GM21723 (cell line): ENCODE measurements at regions not wholly inside any gene's neighbourhood (a gene's known extent, or its start where the extent isn't known, plus 50 kb on each side); places are given as distances from the start of the nearest gene placed in this dataset.

Experiments
- ATAC-seq: cut with Tn5 transposase; IDR thresholded peaks from one replicate; pipeline ENCODE4 v1.9.1; 2021; ENCODE audit warnings: mild to moderate bottlenecking, moderate library complexity; ENCODE audit not compliant: unreplicated experiment

GRCh38 chr2:145736871-145737270 lies 1217.0 kb upstream of the ZEB2 start:
- no peak for ATAC-seq

GRCh38 chr2:145731467-145731866 lies 1211.5 kb upstream of the ZEB2 start:
- no peak for ATAC-seq

- no peak for ATAC-seq
These were observed 1210.3 kb upstream of the ZEB2 start for GRCh38 chr2:145729993-145730770.

DNA sequence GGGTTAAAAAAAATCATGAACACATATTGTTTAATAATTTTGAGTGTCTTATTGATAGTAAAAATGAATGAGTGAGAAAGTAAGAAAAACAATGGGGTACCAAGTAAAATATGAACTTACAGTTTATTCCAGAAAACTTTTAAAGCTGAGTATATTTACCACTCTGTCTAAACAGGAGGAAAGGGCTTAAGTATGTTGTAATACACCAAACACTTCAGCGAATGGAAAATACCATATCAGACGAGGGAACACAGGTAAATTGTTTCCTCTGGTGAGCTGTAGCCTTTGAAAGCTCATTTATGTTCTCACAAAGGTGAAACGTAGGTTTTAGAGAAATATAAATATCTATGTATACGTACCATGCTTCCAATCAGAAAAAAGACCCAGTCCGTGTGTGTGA lies 1209.6 kb upstream of the ZEB2 start:
- ATAC-seq: no peak

DNA sequence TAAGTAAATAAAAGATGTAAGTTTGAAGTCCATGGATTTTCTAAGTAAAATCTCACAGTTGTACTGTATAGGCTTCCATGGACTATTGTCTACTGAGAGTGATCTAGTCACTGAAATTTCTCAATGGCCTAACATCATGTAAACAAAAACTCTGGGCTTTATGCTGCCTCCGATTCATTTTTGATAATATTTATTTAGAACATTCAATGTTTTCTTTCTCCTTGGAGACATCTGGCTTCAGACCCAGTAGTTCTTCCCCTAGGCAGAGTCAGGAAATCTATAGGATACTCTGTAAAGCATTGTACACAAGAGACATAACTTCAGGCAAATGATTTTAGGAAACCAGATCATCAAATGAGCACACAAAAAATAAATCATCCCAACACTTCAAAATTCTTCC lies 1208.6 kb upstream of the ZEB2 start:
- no peak for ATAC-seq

- ATAC-seq: no peak
These were observed 1206.0 kb upstream of the ZEB2 start for GRCh38 chr2:145725876-145726275.

DNA sequence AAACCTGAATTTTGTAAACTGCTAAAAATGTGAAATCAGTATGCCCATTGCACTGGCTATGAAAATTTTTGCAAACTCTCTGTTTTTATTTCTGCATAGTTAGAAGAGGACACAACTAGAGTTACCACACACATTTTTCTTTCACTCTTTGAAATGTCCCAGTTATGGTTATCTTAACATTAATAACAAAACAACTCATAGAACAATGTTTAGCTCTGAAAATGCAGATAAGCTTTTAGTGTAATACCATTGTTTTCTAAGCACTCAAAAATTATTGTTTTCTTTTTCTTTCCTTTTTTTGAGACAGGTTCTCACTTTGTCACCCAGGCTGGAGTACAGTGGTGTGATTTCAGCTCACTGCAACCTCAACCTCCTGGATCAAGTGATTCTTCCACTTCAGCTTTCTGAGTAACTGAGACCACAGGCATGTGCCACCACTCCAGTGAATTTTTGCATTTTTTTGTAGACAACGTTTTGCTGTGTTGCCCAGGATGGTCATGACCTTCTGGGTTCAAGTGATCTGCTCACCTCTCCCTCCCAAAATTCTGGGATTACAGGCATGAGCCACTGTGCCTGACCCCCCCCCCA lies 1204.5 kb upstream of the ZEB2 start:
- no peak for ATAC-seq

- ATAC-seq: no peak
These were observed 1204.0 kb upstream of the ZEB2 start for GRCh38 chr2:145723872-145724271.

- no peak for ATAC-seq
These were observed 1201.8 kb upstream of the ZEB2 start for GRCh38 chr2:145721681-145722080.

DNA sequence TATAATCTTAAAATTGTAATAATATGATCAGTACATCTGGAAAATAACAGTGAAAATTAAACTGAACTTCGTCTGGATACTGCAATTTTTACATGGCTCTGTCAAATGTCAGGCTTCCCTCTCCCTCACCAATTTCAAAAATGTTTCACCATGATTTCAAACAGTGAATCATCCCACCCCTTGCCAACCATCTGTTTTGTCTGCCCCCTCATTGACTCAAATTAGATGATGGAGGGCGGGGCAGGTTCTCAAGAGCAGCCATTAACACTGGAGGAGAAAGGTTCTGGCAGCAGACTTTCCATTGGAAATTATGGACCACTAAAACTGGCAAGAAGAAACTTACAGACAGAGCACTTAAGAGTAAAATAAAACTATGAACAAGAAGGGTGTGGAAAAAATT lies 1195.7 kb upstream of the ZEB2 start:
- no peak for ATAC-seq

DNA sequence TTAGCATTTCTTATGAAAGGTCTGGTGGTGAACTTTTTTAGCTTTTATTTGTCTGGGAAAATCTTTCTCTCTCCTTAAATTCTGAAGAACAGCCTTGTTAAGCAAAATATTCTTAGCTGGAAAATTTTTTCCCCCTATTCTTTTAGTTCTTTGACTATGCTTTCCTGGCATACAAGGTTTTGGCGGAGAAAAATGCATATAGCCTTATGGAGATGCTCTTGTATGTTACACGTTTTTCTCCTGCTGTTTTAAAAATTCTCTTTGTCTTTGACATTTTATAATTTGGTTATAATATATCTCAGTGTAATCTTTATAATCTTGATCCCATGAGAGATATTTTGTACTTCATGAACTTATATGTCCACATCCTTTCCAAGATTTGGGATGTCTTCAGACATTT lies 1190.4 kb upstream of the ZEB2 start:
- no peak for ATAC-seq

DNA sequence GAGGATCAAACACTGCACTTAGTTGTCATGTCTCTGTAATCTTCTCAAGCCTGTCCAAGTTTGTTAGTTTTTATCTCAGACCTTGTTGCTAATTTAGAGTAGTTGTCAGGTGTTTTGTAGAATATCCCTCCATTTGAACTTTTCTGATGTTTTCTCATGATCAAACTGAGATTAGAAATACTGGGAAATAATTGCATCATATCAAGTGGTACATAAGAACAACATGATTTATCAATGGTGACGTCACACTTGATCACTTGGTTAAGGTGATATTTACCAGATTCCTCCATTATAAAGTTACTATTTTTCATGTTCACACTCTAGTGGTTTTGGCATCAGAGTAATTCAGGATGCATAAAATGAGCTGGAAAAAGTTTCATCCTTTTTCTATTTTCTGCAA lies 1182.4 kb upstream of the ZEB2 start:
- ATAC-seq: no peak

- ATAC-seq: peak; percentile 61
These were observed 1173.1 kb upstream of the ZEB2 start for GRCh38 chr2:145692971-145693478.

GRCh38 chr2:145691659-145692058 lies 1171.7 kb upstream of the ZEB2 start:
- ATAC-seq: no peak

- ATAC-seq: no peak
These were observed 1170.4 kb upstream of the ZEB2 start for GRCh38 chr2:145690183-145690778.

- ATAC-seq: no peak
These were observed 1169.4 kb upstream of the ZEB2 start for GRCh38 chr2:145689277-145689676.

- ATAC-seq: no peak
These were observed 1168.2 kb upstream of the ZEB2 start for GRCh38 chr2:145688156-145688555.

- ATAC-seq: no peak
These were observed 1167.7 kb upstream of the ZEB2 start for GRCh38 chr2:145687442-145688134.

GRCh38 chr2:145685383-145686050 lies 1165.6 kb upstream of the ZEB2 start:
- no peak for ATAC-seq

- no peak for ATAC-seq
These were observed 1162.7 kb upstream of the ZEB2 start for GRCh38 chr2:145682546-145683157.

DNA sequence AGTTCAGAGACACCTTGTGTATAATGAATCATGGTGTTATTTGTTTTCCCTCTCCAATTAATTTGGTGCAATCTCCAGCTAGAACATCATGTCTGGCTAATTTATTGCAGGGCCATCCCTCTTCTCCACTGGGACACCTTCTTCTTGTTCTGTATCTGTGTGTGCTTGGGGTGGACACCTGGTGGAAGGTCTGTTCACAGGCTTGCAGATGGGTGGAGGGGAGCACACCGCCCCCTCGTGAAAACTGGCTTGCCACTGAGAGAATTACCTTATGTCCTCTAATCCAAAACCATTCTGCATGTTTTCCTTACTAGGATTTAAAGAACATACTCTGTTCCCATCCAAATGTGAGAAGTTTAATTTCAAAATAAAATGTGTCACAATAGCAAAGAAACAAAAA lies 1160.4 kb upstream of the ZEB2 start:
- no peak for ATAC-seq
